Prostate gland (tissue), 2 donors: ENCODE measurements at regions not wholly inside any gene's neighbourhood (a gene's known extent, or its start where the extent isn't known, plus 50 kb on each side); places are given as distances from the start of the nearest gene placed in this dataset.

ENCODE experiments used
- CTCF ChIP-seq, 4 experiments: fragments of 200-600 bp in 2 of 4; fragments of 450-650 bp in 2 of 4; sonication (generic) in 2 of 4; IDR thresholded peaks; 1 replicate in 3 of 4; 2 replicates in 1 of 4; pipeline ENCODE4 v1.5.1; 2016 to 2019; ENCODE audit warnings: antibody characterized with exemption in 4 of 4, mild to moderate bottlenecking in 2 of 4, moderate library complexity in 2 of 4
- POLR2A ChIP-seq: fragments of 450-650 bp; IDR thresholded peaks from one replicate; pipeline ENCODE4 v1.6.1; 2016; ENCODE audit warnings: antibody characterized with exemption, mild to moderate bottlenecking
- POLR2AphosphoS5 ChIP-seq: sonication (generic); formaldehyde crosslinking; IDR thresholded peaks from one replicate; pipeline ENCODE4 v1.6.1; 2017; ENCODE audit warnings: antibody characterized with exemption

- TF ChIP-seq CTCF (IDR thresholded peaks at IDR 0.05), result no peak
- no peak for TF ChIP-seq POLR2AphosphoS5
- TF ChIP-seq POLR2A, result no peak
Observed at GRCh38 chr22:34035209-34035608, 114.9 kb upstream of the LARGE1 start.
